Amniotic stem cell (primary cell): ENCODE measurements at regions not wholly inside any gene's neighbourhood (a gene's known extent, or its start where the extent isn't known, plus 50 kb on each side); places are given as distances from the start of the nearest gene placed in this dataset.

Experiments used
- DNase-seq: peaks from one replicate; lab custom pipeline; 2025; lab: John Stamatoyannopoulos, UW

DNA sequence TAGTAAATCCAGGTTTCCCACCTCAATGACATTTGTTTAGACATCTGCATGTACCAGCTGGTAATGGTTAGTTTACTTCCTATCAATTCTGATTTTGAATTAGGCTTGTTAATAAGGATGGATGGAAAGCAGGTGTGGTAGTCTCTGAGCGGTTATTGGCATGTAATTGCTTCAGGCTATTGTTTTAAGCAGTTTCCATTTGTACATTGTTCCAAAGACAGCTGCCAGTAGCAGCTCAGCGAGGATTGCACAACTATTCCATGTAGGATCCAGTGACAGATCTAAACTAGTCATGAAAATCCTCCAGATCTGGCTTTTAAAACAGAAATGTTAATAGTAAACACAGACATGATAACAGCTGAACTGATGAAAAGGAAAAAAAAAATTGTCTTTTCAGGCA is 436.0 kb upstream of the ADARB2 start:
- no peak for DNase-seq

DNA sequence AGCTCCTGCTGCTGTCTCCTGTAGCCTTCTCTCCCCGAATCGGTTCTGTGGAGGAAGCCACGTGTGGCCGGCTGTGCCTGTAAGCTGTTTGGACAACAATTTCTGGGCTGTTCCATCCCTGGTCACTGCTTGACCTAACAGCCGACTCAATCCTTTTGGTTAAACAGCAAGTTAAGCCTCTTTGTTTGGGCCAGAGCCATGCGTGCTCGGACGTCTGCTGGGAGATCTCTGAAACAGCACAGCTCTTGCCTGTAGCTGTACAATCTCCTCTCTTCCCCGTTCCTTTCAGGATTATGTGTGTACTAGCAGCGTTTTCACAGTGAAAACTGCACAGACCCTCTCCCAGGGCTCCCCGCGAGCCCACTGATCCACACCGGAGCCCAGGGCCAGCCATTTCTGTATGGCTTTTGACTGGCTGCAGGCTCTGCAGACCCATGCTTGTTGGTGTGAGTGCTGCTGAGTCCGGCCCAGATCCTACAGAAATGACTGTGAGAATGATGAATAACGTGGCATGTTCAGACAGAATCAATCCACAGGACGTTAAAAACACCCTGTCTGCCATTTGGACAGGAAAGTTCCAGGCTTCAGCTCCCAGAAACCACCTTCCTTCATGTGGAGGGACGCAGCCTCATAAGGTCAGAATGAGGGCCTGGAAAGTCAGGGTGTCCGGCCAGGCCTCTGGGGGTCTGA is 428.6 kb upstream of the ADARB2 start:
- no peak for DNase-seq

GRCh38 chr10:2150288-2150687 is 413.0 kb upstream of the ADARB2 start:
- no peak for DNase-seq

DNA sequence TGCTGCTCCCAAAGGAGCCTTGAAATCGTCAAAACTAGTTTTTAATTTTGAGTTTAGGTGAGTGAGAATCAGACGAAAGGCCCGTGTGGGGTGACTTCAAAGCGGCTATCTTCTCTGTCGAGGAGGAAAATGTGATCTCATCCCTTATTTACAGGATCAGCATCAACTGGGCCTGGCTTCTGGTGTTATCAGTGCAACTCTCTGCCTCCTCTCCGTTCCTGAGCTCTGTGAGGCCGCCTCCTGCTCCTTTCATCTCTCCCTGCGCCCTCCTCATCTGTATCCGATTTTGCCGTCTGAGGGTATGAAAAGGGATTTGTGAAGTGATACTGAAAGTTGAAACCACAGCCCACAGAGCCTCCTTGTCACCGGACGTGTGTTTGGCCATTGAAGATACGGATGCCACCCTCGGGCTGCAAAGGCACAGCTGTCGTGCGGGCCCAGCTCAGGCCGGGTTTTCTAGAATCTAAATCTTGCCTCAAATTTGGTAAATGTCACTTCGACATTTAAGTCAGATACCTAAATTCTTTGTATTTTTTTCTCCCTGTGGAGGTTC is 408.7 kb upstream of the ADARB2 start:
- no peak for DNase-seq

DNA sequence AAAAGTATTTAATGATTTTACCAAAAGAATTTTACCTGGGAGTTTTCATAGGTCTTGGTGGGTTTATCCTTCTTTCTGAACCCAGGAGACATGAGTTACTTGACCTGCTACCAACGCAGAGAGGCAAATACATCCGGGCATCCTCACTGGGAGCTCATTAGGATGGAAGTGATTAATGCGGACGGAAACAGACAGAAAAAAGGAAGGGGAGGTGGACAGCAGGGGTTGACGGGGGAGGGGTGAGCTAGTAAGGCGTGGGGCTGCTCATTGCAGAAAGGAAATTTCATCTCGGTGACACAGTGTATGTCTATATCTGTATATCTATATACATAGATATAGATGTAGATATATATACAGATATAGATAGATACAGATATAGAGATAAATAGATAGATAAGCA is 408.2 kb upstream of the ADARB2 start:
- DNase-seq = no peak

DNA sequence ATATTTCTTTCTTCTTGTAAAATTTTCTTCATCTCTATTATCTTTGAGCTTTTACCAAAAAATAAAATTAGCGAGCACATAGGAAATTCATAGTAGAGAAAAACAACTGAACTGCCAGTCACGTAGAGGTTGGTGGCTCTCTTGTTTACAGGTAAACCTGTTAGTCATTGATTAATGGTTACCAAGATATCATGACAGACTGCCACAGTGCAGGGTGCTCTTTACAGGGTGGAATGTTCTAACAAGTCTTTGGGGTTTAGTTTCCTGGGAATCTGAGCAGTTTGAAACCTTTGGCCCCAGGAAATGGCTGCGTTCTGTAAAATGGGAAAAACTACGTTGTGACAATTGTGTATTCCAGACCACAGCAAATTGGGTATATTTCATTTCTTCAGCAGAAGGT is 407.3 kb upstream of the ADARB2 start:
- DNase-seq = no peak

GRCh38 chr10:2143213-2143835 is 406.0 kb upstream of the ADARB2 start:
- no peak for DNase-seq

- DNase-seq = no peak
These were observed 402.4 kb upstream of the ADARB2 start for GRCh38 chr10:2139746-2140145.

DNA sequence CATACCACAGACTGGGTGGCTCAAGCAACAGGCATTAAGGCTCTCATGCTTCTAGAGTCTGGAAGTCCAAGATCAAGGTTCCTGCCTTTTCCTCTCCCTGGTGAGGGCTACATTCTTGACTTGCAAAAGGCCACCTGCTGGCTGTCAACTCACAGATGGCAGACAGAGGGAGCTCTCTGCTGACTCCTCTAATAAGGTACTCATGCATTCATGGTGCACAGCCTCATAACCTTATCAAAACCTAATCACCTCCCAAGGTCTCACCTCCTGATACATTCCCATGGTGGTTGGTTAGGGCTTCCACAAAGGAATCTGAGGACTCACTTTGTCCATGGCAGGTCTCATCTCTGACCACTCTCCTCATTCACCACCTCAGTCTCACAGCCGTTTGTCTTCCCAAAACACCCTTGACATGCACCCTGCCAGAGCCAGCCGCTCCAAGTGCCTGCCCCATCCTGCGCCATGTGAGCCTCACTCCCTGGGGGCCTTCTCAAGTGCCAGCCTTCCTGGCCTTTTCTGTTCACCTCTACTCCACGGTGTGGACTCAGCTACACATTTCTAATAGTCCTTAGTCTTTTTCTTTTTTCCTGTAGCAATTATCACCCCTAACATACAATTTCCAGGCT is 400.3 kb upstream of the ADARB2 start:
- no peak for DNase-seq

DNA sequence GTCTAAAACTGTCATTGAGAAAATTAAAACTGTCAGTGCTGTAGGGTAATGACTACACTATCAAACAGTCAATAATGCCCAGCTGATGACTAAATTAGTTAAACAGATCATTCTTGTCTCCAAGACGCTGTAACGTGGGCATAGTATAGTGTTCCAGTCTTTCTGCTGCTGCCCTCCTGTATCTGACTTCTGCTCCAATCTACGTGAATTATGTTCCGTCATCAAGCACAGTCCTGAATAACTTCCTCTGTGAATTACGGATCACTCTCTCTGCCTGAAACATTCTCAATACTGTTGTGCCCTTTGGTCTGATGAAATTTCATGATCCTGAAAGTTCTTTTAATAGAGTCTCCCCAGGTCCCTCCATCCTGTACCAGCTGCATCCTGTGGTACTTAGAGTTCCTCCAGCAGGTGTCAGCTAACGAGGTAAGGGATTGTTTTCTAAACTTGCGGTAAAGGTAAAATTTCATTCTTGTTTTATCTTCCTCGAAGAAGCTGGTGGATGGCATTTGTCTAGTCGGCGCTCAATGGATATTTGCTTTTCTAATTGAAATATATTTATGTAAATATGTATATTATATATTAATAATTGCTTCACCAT is 393.5 kb upstream of the ADARB2 start:
- DNase-seq = no peak

GRCh38 chr10:2128991-2129390 is 391.7 kb upstream of the ADARB2 start:
- DNase-seq = no peak

DNA sequence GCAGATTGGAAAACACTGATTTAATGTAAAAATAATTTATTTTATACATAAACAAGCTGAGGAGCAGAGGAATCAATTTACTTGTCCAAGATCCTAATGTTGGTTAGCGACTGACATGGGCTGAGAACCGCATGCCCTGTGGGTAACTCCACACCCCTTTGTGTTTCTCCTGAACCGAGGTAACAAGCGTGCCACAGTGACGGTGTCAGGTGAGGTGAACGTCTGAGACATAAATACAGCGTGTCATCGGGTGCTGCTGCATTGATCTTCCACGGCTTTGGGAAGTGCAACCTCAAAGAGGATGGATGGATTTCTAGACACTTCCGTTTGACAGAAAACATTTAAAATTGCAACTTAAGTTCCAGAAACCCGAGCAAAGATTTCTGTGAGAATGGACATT is 386.8 kb upstream of the ADARB2 start:
- DNase-seq = no peak

DNA sequence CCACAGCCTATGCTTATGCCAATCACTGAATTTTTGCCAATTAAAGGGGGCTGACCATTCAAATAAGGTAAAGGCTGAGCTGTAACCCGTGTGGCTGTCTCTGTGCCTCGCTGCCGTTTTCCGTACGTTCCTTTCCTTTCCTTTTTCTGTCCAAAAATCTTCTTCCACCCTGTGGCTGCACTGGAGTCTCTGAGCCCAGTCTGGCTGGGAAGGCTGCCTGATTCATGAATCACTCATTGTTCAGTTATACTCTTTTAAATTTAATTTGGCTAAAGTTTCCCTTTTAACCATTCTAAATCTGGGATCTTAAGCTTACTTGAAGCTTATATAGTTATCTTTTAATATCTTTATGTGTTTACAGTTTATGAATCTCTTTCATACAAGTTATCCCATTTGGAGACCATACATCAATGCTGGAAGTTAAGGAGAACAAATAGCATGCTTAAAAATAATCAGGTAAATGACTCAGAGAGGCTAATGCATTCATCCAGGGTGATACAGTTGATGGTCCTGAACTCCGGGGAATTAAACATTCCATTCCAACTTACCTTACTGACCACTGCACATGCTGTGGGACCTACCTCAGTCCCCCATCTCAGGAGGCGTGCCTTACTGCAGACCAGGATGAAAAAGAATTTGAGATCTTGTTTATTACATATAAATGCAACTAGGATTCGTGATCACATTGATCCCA is 385.3 kb upstream of the ADARB2 start:
- DNase-seq = no peak

DNA sequence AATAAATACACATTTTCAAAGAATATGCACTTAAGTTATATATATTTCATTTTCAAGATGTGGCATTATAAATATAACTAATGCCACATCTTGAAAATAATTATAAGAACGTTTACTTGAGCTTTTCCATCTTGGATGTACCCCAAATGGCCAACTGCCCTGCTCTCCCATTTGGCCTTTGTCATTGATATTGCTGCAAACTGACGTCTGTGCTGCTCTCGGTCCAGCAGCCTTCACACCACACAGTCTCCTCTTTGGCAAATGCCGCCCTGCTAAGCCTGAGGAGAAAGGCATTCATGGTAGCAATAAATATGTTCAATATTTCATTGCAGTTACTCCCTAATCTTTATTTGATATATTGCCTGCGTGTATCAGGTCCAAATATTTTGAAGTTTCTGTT is 384.6 kb upstream of the ADARB2 start:
- DNase-seq = no peak

GRCh38 chr10:2121315-2121714 is 384.0 kb upstream of the ADARB2 start:
- no peak for DNase-seq

DNA sequence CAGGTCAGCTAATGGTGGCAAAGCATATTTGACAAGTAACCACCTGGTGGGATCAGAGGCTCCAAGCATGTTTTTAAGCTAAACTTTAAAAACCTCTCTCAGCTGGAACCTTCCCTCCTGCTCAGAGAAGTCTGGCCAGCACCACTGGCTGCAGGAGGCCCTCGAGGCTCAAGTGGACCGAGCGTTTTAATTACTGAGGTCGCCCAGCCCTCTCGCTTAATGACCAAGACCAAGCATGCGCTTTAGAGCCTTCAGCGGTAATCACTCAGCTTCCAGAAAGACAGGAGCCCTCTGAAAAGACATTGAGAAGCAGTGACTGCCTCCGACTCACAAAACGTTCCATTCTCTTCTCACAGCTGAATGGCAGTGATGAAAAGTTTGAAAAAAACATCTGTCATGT is 383.4 kb upstream of the ADARB2 start:
- DNase-seq = no peak

DNA sequence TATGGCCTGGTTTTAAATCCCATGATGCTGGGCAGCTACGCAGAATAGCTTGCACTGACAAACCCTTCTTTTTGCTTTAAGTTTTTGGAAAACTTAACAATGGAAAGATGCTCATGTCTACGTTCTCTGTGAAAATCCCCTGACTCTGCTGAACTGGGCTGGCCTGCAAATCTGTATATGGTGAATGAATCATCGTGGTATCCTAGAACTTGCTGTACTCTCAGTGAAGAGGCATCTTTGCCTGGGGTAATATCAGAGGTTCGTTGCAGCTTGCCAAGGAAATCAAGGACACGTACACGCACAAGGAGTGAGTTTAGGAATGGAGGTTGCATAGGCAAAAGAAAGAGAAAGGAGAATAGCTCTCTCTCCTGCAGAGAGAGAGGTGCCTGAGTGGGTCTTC is 382.0 kb upstream of the ADARB2 start:
- no peak for DNase-seq

DNA sequence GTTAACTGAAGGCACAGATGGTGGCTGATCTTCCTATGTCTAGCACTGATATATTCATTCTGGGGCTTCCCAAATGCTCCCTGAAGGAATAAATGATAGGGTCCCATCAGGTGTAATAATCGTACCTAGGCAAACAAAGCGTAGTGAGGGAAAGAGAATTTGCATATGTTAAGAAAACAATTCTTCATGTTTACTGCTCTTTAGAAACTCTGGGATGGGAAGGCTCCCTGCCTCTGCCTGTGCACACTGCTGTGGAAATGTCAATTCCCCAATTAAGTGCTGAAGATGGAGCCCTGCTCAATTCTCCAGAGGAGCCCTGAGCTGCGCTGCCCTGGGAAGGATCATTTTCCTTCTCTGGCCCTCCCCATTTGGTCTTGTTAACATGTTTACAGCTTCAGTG is 380.9 kb upstream of the ADARB2 start:
- no peak for DNase-seq

GRCh38 chr10:2117641-2118040 is 380.3 kb upstream of the ADARB2 start:
- no peak for DNase-seq

DNA sequence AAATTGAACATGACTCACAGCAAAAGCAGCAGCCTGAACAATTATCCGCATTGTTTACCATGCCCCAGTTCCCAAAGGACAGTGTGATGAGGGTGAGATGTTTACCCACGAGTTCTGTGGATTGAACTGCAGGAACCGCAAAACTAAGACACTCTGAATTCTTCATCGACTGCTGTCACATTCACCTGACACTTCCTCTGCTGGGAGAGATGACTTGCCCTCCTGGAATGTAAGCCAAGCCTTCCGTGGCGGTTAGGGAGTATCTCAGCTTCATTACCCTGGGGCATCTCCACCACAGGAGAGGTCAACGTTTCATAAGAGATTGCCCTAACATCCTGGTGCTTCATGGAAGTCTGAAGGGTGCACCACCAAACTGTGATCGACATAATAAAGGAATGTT is 374.6 kb upstream of the ADARB2 start:
- DNase-seq = no peak

- DNase-seq = no peak
These were observed 371.2 kb upstream of the ADARB2 start for GRCh38 chr10:2108496-2108895.

DNA sequence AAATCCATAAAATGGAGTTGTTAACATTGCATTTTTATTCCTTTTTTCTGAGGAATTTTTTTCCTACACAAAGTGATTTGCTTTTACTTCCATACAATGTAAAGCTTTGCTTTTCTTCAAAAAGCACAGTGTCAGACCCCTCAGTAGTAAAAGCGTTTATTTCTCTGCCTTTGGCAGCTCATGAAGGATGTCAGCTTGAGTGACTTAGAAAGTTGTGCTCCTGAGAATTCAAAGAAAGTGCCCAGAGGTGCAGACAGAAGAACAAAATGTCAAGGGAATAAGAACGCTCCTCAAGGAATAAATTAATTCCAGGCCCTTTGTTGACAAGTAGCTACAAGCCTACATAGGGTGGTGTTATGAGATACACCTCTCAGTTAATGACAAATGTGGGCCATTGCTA is 369.3 kb upstream of the ADARB2 start:
- no peak for DNase-seq
